ENCODE measurements at regions not wholly inside any gene's neighbourhood (a gene's known extent, or its start where the extent isn't known, plus 50 kb on each side); places are given as distances from the start of the nearest gene placed in this dataset.

GRCh38 chr1:163761898-163762297 is 440.1 kb downstream of the NUF2 start:
- TF ChIP-seq CTCF (IDR thresholded peaks at IDR 0.05) = no peak
- TF ChIP-seq POLR2AphosphoS5 (IDR thresholded peaks at IDR 0.05; ENCODE audit: insufficient read depth in 1 of 2, low read depth in 1 of 2) = no peak
